Activated effector memory CD4-positive, alpha-beta T cell treated with Interleukin-2 at 50 U/mL for 16 hours (primary cell): ENCODE measurements at regions not wholly inside any gene's neighbourhood (a gene's known extent, or its start where the extent isn't known, plus 50 kb on each side); places are given as distances from the start of the nearest gene placed in this dataset.

ENCODE experiments used
- DNase-seq: peaks from one replicate; pipeline ENCODE4 v3.0.0-alpha.2; 2020

GRCh38 chr12:13273097-13273496 is 76.6 kb downstream of the EMP1 start:
- DNase-seq = no peak

- DNase-seq = no peak
Observed at GRCh38 chr12:13270817-13271216, 74.3 kb downstream of the EMP1 start.
